ENCODE measurements at regions not wholly inside any gene's neighbourhood (a gene's known extent, or its start where the extent isn't known, plus 50 kb on each side); places are given as distances from the start of the nearest gene placed in this dataset.
"Not testable (repeated sequence)": the region's sequence is repeated elsewhere in the genome, so short reads cannot be mapped to it uniquely, and the experiment has no call there.

DNA sequence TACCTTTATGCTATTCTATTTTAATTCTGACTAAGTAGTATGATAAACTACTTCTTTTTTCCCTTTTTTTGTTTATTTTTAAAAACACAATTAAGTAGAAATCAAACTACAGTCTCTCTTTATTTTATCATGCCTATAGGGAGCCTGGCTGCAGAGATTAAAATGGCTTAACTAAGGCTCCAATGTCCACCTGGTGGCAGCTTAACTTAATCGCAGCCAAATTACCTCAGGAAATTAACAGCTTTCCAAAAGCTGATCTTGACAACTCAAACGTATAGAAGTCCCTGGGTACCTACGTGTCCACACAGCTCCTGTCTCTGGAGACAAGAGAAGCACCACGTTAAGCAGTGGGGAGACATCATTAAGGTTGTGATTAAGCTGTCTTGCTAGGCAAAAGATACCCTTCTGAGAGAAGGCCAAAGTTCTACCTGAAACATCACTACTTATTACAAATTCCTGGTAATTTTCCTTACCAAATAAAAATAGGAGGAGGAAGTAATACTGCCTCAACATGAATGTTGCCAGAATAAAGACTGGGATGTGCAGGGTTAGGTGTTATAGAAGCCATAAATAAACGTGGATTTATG is 63.2 kb upstream of the SNX19 start:
- Histone ChIP-seq H3K36me3 (ENCODE audit: insufficient read depth, low read length) (no peaks in the 10 kb centered on the region), H3K9me3 (ENCODE audit: control insufficient read depth, insufficient read depth, low read length) (no peaks in the 10 kb centered on the region), H3K9ac (ENCODE audit: low read depth, low read length) (no peak overlapping the region), H3K4me1 (ENCODE audit: insufficient read depth, low read length) (no peaks in the 10 kb centered on the region)

DNA sequence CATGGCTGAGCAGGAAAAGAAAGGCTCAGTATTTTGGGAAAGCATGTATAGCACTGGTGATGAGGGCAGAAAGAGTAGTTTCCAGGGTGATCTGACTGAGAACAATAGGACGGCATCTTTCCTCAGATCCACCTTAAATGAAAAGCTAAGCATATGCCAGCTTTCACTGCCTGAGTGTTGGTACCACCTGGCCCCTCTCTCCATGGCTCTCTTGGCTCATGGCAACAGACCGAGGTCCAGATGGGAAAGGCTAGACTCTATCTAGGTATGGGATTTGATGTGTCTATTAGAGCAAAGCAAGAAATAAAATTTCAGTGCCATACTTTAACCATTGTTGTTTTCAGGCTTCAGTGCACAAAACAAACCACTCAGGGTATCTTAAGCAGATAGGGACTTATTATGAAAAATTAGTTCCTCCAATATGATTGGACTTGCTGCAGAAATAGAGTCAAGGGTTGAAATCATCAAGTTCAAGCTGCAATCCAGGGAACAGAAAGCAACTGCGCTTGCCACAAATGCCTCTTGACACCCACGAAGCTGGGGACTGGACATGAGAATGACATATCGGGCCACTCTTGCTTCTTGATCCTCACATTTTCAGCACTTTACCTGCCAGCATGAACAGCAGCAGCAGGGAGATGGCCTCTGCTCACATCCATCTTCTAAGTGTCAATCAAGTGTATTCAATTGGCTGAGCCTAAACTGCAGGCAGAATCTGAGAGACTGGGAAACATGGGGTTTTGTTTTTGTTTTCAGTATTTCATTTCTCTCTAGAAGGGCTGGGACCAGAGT is 64.0 kb upstream of the SNX19 start:
- H3K4me1 ChIP-seq (ENCODE audit: insufficient read depth, low read length): no peaks in the 10 kb centered on the region
- H3K9ac ChIP-seq (ENCODE audit: low read depth, low read length): no peak overlapping the region
- no peaks in the 10 kb centered on the region for H3K36me3 ChIP-seq (ENCODE audit: insufficient read depth, low read length)
- no peaks in the 10 kb centered on the region for H3K9me3 ChIP-seq (ENCODE audit: control insufficient read depth, insufficient read depth, low read length)

DNA sequence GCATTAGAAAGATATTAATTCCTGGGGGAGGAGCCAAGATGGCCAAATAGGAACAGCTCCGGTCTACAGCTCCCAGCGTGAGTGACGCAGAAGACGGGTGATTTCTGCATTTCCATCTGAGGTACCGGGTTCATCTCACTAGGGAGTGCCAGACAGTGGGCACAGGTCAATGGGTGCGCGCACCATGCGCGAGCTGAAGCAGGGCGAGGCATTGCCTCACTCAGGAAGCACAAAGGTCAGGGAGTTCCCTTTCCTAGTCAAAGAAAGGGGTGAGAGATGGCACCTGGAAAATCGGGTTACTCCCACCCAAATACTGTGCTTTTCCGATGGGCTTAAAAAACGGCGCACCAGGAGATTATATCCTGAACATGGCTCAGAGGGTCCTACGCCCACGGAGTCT is 68.0 kb upstream of the SNX19 start:
- H3K9ac ChIP-seq (ENCODE audit: low read depth, low read length); H3K36me3 ChIP-seq (ENCODE audit: insufficient read depth, low read length); H3K4me1 ChIP-seq (ENCODE audit: insufficient read depth, low read length); H3K9me3 ChIP-seq (ENCODE audit: control insufficient read depth, insufficient read depth, low read length): not testable (repeated sequence)

DNA sequence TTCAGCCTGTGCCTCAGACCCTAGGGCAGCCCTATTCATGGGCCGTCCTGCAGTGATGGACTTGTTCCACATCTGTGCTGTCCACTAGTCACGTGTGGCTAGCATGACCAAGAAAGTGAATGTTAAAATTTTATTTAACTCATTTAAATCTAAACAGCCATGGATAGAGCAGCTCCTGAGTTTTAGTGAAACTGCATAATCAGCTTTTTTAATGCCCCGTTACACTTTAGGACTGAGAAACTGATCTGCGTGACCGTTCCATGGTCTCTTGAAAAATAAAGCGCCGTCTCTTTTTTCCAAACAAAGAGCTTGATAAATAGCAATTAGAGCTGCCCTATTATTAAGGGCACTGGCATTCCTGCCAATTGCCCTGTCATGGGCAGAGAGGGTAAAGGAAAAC is 76.5 kb upstream of the SNX19 start:
- Histone ChIP-seq H3K9ac (ENCODE audit: low read depth, low read length) (no peak overlapping the region), H3K9me3 (ENCODE audit: control insufficient read depth, insufficient read depth, low read length) (no peaks in the 10 kb centered on the region), H3K36me3 (ENCODE audit: insufficient read depth, low read length) (no peaks in the 10 kb centered on the region), H3K4me1 (ENCODE audit: insufficient read depth, low read length) (no peaks in the 10 kb centered on the region)

DNA sequence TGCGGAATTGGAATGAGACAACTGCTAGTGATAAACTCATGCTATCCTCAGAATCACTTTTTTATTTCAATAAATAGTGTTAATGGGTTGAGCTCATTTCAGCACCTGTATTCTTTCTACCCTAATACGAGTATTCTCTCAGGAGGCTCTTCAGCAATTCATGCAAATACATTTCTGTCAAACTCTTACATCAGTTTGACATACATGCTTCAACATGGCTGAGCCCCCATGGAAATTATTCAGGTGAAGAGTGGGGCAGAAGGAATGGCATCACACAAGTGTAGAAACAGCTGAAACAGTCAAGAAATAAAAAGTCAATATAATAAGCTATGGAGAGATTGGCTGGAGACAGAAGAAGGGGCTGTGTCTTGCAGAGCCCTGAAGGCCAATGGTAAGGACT is 77.8 kb upstream of the SNX19 start:
- Histone ChIP-seq H3K4me1 (ENCODE audit: insufficient read depth, low read length) (no peaks in the 10 kb centered on the region), H3K9me3 (ENCODE audit: control insufficient read depth, insufficient read depth, low read length) (no peaks in the 10 kb centered on the region), H3K9ac (ENCODE audit: low read depth, low read length) (no peak overlapping the region), H3K36me3 (ENCODE audit: insufficient read depth, low read length) (no peaks in the 10 kb centered on the region)

DNA sequence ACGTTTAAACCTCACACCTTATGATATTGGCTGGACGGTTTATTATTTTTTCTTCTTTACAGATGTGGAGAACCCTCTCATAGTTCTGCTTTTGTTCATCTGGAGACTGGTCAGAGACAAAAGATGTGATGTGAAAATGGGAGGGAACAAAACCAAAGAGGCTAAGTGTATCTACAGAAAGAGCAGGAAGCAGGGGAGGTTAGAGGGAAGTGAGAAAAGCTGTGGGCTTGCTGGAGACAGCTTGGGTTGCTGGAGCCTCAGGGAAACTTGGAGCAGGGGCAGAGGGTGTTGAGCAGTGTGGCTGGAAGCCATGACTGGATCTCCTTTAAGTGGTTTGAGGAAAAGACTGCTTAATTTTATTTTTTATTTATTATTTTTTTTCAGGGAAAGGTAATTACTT is 79.0 kb upstream of the SNX19 start:
- H3K9ac ChIP-seq (ENCODE audit: low read depth, low read length): no peak overlapping the region
- H3K4me1 ChIP-seq (ENCODE audit: insufficient read depth, low read length): no peaks in the 10 kb centered on the region
- H3K36me3 ChIP-seq (ENCODE audit: insufficient read depth, low read length): no peaks in the 10 kb centered on the region
- no peaks in the 10 kb centered on the region for H3K9me3 ChIP-seq (ENCODE audit: control insufficient read depth, insufficient read depth, low read length)

DNA sequence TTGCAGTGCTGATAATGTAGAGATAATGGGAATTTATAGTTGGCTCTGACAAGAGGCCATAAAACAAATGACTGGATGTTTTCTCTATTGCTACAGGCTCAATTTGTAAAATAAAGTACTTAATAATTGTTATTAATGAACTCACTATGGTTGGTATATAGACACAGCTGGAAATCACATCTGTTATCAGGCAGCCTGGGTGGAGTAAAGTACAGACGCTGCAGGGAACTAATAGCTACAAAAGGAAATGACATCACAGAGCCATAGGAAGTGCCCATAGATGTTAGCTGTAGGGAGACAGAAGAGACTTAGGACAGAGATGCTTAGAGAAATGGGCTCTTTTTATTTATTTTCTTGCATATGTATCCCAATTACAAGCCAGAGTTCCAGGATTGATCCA is 81.0 kb upstream of the SNX19 start:
- Histone ChIP-seq H3K36me3 (ENCODE audit: insufficient read depth, low read length) (no peaks in the 10 kb centered on the region), H3K9ac (ENCODE audit: low read depth, low read length) (no peak overlapping the region), H3K9me3 (ENCODE audit: control insufficient read depth, insufficient read depth, low read length) (no peaks in the 10 kb centered on the region), H3K4me1 (ENCODE audit: insufficient read depth, low read length) (no peaks in the 10 kb centered on the region)

DNA sequence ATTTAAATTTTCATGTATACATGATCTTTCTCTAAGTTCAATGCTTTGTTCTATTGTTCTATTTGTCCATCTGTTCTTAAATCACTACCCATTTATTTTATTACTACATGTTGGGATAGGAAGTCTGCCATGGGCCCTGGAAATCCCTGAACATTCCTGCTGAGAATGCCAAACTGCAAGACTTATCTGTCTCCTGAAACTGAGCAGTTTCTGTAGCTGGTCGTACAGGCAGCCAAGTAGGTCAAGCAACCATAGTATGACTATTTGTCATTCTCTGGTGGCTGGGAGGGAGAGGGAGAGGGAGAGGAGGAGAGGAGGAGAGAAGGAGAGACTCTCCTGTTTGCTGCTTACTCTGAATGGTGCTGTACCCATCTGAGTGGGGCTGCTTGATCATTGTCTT is 82.8 kb upstream of the SNX19 start:
- Histone ChIP-seq H3K36me3 (ENCODE audit: insufficient read depth, low read length) (no peaks in the 10 kb centered on the region), H3K4me1 (ENCODE audit: insufficient read depth, low read length) (no peaks in the 10 kb centered on the region), H3K9ac (ENCODE audit: low read depth, low read length) (no peak overlapping the region), H3K9me3 (ENCODE audit: control insufficient read depth, insufficient read depth, low read length) (no peaks in the 10 kb centered on the region)

DNA sequence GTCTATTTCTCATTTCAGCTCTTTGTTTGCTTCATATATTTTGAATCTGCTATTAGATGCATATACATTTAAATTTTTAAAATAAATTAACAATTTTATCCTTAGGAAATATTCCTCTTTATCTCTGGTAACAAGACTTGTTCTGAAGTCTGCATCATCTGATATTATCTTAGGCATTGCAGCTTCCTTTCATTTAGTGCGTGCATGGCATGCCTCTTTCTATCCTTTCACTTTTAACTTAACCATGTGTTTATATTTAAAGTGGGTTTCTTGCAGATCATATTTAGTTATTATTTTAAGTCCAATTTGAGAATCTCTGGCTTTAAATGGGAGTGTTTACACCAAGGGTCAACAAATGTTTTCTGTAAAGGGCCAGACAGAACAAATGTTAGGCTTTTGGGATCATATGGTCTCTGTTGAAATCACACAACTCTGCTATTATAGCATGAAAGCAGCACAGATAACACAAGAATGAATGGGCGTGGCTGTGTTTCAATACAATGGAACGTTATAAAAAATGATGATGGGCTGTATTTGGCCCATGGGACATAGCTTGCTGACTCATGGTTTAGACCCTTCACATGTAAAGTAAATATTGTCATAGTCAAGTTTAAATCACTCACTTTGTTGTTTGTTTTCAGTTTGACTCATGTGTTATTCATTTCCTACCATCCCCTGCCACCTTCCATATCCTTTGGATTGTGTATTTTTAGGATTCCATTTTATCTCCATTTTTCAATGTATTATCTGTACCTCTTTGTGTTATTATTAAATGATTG is 83.9 kb upstream of the SNX19 start:
- H3K36me3 ChIP-seq (ENCODE audit: insufficient read depth, low read length): no peaks in the 10 kb centered on the region
- H3K9me3 ChIP-seq (ENCODE audit: control insufficient read depth, insufficient read depth, low read length): no peaks in the 10 kb centered on the region
- H3K9ac ChIP-seq (ENCODE audit: low read depth, low read length): no peak overlapping the region
- no peaks in the 10 kb centered on the region for H3K4me1 ChIP-seq (ENCODE audit: insufficient read depth, low read length)

DNA sequence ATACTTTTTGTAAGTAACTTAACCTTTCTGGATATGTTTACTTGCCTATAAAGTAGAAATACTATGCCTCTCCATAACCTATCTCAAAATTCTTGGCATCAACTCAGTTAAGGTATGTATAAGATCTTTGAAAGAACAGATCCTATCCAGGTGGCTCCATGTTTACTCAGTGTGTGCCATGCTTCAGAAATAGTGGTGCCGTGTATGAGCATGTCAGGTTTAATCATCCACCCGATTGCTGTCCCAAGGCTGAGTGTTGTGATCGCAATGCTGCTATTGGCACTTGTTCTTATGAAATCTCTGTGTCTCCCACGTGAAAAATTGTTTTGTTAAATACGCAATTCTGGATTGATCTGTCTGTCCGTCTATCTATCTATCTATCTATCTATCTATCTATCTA is 85.9 kb upstream of the SNX19 start:
- Histone ChIP-seq H3K4me1 (ENCODE audit: insufficient read depth, low read length) (no peaks in the 10 kb centered on the region), H3K9ac (ENCODE audit: low read depth, low read length) (no peak overlapping the region), H3K9me3 (ENCODE audit: control insufficient read depth, insufficient read depth, low read length) (no peaks in the 10 kb centered on the region), H3K36me3 (ENCODE audit: insufficient read depth, low read length) (no peaks in the 10 kb centered on the region)

DNA sequence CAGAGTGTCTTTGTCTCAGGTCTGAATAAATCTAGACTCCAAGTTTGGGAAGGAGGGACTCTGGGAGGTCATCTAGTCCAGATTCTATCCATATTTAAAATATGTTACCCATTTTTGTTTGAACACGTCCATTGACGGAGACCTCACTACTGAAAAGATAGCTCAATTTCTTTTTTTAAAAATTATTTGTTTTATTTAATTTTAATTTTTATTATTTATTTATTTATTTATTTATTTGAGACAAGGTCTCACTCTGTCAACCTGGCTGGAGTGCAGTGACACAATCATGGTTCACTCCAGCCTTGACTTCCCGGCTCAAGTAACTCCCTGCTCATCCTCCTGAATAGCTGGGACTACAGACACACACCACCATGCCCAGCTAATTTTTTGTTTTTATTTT is 89.5 kb upstream of the SNX19 start:
- H3K4me1 ChIP-seq (ENCODE audit: insufficient read depth, low read length): no peaks in the 10 kb centered on the region
- H3K36me3 ChIP-seq (ENCODE audit: insufficient read depth, low read length): no peaks in the 10 kb centered on the region
- no peaks in the 10 kb centered on the region for H3K9me3 ChIP-seq (ENCODE audit: control insufficient read depth, insufficient read depth, low read length)
- no peak overlapping the region for H3K9ac ChIP-seq (ENCODE audit: low read depth, low read length)

DNA sequence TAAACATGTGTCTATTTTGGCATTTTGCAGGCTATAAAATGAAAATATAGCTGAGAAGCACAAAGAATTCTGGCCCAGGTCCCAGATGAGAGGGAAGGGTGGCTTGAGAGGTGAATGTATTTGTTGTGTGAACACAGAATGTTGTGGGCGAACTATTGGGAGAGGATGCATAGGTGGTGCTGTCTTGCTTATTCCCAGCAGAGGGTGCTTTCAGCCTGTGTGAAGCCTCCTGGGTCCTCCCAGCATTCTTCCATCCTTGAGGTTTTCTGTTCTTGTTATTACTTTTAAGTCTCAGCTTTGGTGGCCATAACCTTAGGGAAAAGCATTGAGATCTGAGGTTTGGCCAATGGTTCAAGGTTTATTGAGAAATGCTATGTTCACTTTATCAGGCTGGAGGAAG is 108.7 kb upstream of the SNX19 start:
- H3K9me3 ChIP-seq (ENCODE audit: control insufficient read depth, insufficient read depth, low read length): no peaks in the 10 kb centered on the region
- H3K4me1 ChIP-seq (ENCODE audit: insufficient read depth, low read length): no peaks in the 10 kb centered on the region
- no peaks in the 10 kb centered on the region for H3K36me3 ChIP-seq (ENCODE audit: insufficient read depth, low read length)
- H3K9ac ChIP-seq (ENCODE audit: low read depth, low read length): no peak overlapping the region

DNA sequence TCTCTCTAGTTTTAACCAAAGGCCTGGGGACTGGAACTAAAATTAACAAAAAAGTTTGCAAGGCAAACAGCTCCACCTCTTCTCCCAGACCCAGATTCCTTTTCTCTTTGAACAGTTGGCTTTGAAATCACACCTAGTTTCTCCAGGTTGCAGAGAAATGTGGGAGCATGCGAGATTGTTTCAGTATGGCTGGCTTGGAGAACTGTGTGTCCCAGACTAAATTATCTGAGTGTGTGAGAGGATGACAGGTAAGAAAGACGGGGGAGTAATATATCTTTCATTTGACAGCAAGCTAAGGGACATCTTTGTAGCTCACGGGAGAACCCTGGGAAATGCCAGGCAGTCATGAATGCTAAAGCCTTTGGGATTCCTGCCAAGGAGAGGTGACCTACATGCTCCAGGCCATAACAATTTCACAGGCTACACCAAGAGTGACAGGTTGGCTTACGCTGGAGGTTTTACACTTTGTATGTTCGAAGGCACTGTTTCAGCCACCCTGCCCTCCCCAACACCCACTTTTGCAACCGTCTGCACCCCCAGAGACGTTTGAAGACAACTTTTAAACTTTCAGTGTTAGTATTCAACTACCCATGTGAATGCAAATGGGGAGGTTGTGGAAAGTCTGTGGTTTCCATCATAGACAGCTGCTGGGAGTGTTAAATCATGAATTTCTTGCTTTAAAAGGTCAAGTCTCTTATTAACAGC is 109.3 kb upstream of the SNX19 start:
- H3K36me3 ChIP-seq (ENCODE audit: insufficient read depth, low read length): no peaks in the 10 kb centered on the region
- H3K4me1 ChIP-seq (ENCODE audit: insufficient read depth, low read length): no peaks in the 10 kb centered on the region
- H3K9ac ChIP-seq (ENCODE audit: low read depth, low read length): no peak overlapping the region
- H3K9me3 ChIP-seq (ENCODE audit: control insufficient read depth, insufficient read depth, low read length): no peaks in the 10 kb centered on the region

DNA sequence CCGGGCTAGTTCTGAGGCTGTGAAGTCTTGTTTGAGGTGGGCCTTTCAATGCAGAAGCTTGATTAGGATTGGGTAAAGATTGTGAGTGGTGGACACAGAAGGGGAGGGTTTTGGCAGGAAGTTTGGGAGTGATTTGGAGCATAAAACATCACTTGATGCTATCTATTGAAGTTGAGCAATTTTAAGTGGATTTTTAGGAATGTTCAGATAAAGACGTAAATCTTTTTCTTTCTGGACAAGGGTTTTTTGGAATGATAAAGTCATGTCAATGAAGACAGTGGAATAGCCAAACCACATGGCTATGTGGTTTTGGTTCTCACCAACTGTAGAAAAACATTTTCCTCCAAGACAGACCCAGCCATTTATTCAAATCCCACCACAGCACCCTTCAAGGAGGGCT is 111.2 kb upstream of the SNX19 start:
- H3K36me3 ChIP-seq (ENCODE audit: insufficient read depth, low read length): no peaks in the 10 kb centered on the region
- H3K9ac ChIP-seq (ENCODE audit: low read depth, low read length): no peak overlapping the region
- no peaks in the 10 kb centered on the region for H3K9me3 ChIP-seq (ENCODE audit: control insufficient read depth, insufficient read depth, low read length)

More for the DNA sequence above, 111.2 kb upstream of the SNX19 start:
- H3K4me1 ChIP-seq (ENCODE audit: insufficient read depth, low read length): no peaks in the 10 kb centered on the region
